ENCODE measurements at regions not wholly inside any gene's neighbourhood (a gene's known extent, or its start where the extent isn't known, plus 50 kb on each side); places are given as distances from the start of the nearest gene placed in this dataset.
A peak's percentile ranks its signal among the peaks of the same experiment; 100 is the strongest.

GRCh38 chr3:41103200-41103599 lies 96.1 kb upstream of the CTNNB1 start:
- Histone ChIP-seq H3K36me3 (replicated peaks in 1 of 2; ENCODE audit: control insufficient read depth in 1 of 2, insufficient read depth in 2 of 2, low read length in 2 of 2) (no peaks in the 10 kb centered on the region), H3K9ac (ENCODE audit: insufficient read depth, low read length, poor library complexity, severe bottlenecking) (no peak overlapping the region), H3K9me3 (replicated peaks in 1 of 2; ENCODE audit: control insufficient read depth in 1 of 2, insufficient read depth in 1 of 2, low read length in 2 of 2) (no peaks in the 10 kb centered on the region), H4K20me1 (ENCODE audit: insufficient read depth, low read length) (no peaks in the 10 kb centered on the region), H3K27me3 (ENCODE audit: control insufficient read depth in 2 of 2, insufficient read depth in 2 of 2, low read length in 2 of 2) (no peaks in the 10 kb centered on the region), H3K4me1 (ENCODE audit: control insufficient read depth in 1 of 2, insufficient read depth in 2 of 2, low read length in 2 of 2) (peaks cover 0 to 4% of the 10 kb centered on the region in 2 donors), H3K79me2 (ENCODE audit: insufficient read depth, low read length) (no peaks in the 10 kb centered on the region), H2AFZ (ENCODE audit: insufficient read depth, low read depth, low read length, poor library complexity, severe bottlenecking) (no peak overlapping the region), H3K27ac (ENCODE audit: low read depth in 1 of 2, low read length in 2 of 2) (no peak overlapping the region), H3K4me2 (replicated peaks; ENCODE audit: extremely low read depth, low read length, poor library complexity, severe bottlenecking) (no peak overlapping the region), H3K4me3 (replicated peaks in 1 of 3; ENCODE audit: low read depth in 2 of 3, low read length in 3 of 3) (no peak overlapping the region)
- no peak overlapping the region for H3K4me3 Mint-ChIP-seq
- peaks cover 8% of the 10 kb centered on the region for H3K4me1 Mint-ChIP-seq
- intact Hi-C loops (cut with micrococcal nuclease), result no loop called here
- H3K27me3 Mint-ChIP-seq (ENCODE audit: low read depth in 3 of 3), result peaks cover 0 to 2% (median 0%) of the 10 kb centered on the region in 3 donors
- WGBS (ENCODE audit: insufficient coverage), result 90% methylated on average over 1 of the region's 2 CpGs
- no peak overlapping the region for H3K27ac Mint-ChIP-seq
- peaks cover 0 to 3% (median 0%) of the 10 kb centered on the region in 7 donors for H3K9me3 Mint-ChIP-seq
- no peak for TF ChIP-seq CTCF (IDR thresholded peaks at IDR 0.05)
- no peaks in the 10 kb centered on the region for H3K36me3 Mint-ChIP-seq
- no peak for DNase-seq

DNA sequence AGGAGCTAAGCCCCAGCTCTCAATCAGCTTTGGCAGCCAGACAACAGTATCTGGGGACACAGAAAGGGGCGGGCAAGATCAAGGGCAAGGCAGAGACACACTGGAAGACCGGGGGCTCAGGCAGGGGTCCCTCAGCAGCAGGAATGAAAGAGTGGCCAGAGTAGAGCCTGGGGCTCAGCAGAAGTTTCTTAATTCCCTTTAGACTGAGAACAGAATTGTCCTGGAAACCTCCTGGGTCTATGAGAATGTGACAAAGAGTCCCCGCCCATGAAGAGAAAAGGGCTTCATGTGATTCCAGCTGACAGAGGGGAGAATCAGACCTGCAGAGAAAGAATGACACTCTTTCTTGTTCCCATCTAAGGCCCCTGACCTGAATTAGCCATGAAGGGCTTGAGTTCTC lies 95.2 kb upstream of the CTNNB1 start:
- Mint-ChIP-seq H3K4me1 (peaks cover 8% of the 10 kb centered on the region), H3K4me3 (no peak overlapping the region), H3K27me3 (ENCODE audit: low read depth in 3 of 3) (no peaks in the 10 kb centered on the region), H3K27ac (peak overlapping the region in 3 of 7 donors; percentile 4 to 27 (median 15)), H3K36me3 (no peaks in the 10 kb centered on the region), H3K9me3 (peaks cover 0 to 3% (median 0%) of the 10 kb centered on the region in 7 donors)
- H3K36me3 ChIP-seq (replicated peaks in 1 of 2; ENCODE audit: control insufficient read depth in 1 of 2, insufficient read depth in 2 of 2, low read length in 2 of 2), result no peaks in the 10 kb centered on the region
- peaks cover 0 to 4% of the 10 kb centered on the region in 2 donors for H3K4me1 ChIP-seq (ENCODE audit: control insufficient read depth in 1 of 2, insufficient read depth in 2 of 2, low read length in 2 of 2)
- H3K79me2 ChIP-seq (ENCODE audit: insufficient read depth, low read length), result no peaks in the 10 kb centered on the region
- intact Hi-C loops (cut with micrococcal nuclease), result no loop called here
- peak overlapping the region; percentile 36 for H2AFZ ChIP-seq (ENCODE audit: insufficient read depth, low read depth, low read length, poor library complexity, severe bottlenecking)
- H3K27ac ChIP-seq (ENCODE audit: low read depth in 1 of 2, low read length in 2 of 2), result no peak overlapping the region
- H3K4me3 ChIP-seq (replicated peaks in 1 of 3; ENCODE audit: low read depth in 2 of 3, low read length in 3 of 3), result no peak overlapping the region
- H3K9me3 ChIP-seq (replicated peaks in 1 of 2; ENCODE audit: control insufficient read depth in 1 of 2, insufficient read depth in 1 of 2, low read length in 2 of 2), result no peaks in the 10 kb centered on the region
- no peaks in the 10 kb centered on the region for H3K27me3 ChIP-seq (ENCODE audit: control insufficient read depth in 2 of 2, insufficient read depth in 2 of 2, low read length in 2 of 2)
- no peaks in the 10 kb centered on the region for H4K20me1 ChIP-seq (ENCODE audit: insufficient read depth, low read length)
- no peak overlapping the region for H3K9ac ChIP-seq (ENCODE audit: insufficient read depth, low read length, poor library complexity, severe bottlenecking)
- WGBS (ENCODE audit: insufficient coverage), result 100% methylated on average over 2 of the region's 3 CpGs
- TF ChIP-seq CTCF (IDR thresholded peaks at IDR 0.05), result no peak
- H3K4me2 ChIP-seq (replicated peaks; ENCODE audit: extremely low read depth, low read length, poor library complexity, severe bottlenecking), result no peak overlapping the region
- DNase-seq, result no peak

Measured in CD14-positive monocyte (primary cell).